GM13976 (cell line): ENCODE measurements at regions not wholly inside any gene's neighbourhood (a gene's known extent, or its start where the extent isn't known, plus 50 kb on each side); places are given as distances from the start of the nearest gene placed in this dataset.

ENCODE experiments used
- DNase-seq: peaks from one replicate; pipeline ENCODE4 v3.0.0; 2012; ENCODE audit warnings: low spot score
- in situ Hi-C: fragments of 300-500 bp; cut with MboI; formaldehyde crosslinking; loops from one replicate; pipeline ENCODE4 v1.12.0; 2022; ENCODE audit warnings: low sequenced_read_pairs, mixed read lengths, inconsistent platforms; ENCODE audit not compliant: unreplicated experiment
- TF ChIP-seq, protein P1 (sequence below): IDR thresholded peaks from 2 replicates; pipeline ENCODE4 v1.5.1; 2012; ENCODE audit warnings: borderline replicate concordance, mild to moderate bottlenecking; ENCODE audit not compliant: insufficient read depth; ENCODE audit errors: extremely low read depth, missing control alignments, control extremely low read depth

DNA sequence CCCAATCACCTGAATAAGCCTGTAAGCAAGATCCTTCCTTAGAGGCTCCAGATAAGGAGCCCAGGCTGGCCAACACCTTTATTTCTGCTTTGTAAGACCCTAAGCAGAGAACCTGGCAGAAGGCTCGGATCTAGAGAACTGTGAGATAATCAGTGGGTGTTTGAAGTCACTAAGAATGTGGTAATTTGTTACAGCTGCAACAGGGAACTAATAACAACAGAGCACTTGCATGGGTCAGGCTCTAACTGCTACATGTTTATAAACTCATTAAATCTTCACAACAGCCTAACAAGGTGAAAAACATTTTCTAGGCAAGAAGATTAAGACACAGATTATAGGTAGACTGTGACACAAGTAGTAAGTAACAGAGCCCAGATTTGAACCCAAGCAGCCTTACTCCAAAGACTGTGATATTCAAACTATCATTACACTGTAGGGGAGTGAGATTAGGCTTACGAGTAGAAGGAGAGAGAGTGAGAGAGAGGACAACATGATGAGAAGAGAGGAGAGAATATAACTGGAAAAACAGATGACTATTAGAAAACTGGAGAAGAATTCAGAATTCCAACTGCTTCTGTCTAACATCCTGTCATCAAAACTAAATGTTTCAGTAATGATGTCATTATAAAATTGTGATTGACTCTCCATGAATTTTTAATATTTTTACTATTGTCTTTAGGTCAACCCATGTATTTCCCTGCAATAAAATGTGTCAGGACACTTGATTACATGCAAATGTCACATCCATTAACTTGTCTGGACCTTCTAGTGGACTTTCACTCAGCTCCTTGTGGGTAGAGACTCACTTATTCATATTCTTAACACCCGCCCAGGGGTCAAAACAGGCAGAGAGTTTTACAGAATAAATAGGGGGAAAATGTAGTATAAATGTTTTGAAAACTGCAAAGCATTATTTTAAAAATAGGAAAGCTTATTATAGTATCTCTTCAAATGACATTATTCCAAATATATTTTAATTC, 290.9 kb upstream of the RGMB start:
- in situ Hi-C loops: no loop called here
- no peak for DNase-seq
- TF ChIP-seq, protein P1, sequence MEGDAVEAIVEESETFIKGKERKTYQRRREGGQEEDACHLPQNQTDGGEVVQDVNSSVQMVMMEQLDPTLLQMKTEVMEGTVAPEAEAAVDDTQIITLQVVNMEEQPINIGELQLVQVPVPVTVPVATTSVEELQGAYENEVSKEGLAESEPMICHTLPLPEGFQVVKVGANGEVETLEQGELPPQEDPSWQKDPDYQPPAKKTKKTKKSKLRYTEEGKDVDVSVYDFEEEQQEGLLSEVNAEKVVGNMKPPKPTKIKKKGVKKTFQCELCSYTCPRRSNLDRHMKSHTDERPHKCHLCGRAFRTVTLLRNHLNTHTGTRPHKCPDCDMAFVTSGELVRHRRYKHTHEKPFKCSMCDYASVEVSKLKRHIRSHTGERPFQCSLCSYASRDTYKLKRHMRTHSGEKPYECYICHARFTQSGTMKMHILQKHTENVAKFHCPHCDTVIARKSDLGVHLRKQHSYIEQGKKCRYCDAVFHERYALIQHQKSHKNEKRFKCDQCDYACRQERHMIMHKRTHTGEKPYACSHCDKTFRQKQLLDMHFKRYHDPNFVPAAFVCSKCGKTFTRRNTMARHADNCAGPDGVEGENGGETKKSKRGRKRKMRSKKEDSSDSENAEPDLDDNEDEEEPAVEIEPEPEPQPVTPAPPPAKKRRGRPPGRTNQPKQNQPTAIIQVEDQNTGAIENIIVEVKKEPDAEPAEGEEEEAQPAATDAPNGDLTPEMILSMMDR: no peak

DNA sequence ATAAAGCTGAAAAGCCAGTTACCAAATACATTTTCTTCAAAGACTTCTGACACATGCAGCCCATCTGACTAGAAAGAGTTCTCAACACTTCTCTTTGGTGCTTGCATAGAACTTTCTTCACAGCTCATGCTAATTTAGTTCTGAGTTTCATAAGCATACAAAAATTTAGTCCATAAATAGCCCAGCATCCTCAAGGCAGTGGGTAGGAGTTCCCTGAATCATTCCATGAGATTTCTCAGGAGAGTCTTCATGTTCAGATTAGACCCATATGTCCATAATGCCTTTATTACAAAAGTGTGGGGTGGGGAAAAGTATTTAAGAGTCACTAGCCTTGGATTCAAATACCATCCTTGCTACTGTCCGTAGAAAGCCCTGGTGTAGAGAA, 290.2 kb upstream of the RGMB start:
- DNase-seq: no peak
- in situ Hi-C loops: no loop called here
- TF ChIP-seq, protein P1: no peak

DNA sequence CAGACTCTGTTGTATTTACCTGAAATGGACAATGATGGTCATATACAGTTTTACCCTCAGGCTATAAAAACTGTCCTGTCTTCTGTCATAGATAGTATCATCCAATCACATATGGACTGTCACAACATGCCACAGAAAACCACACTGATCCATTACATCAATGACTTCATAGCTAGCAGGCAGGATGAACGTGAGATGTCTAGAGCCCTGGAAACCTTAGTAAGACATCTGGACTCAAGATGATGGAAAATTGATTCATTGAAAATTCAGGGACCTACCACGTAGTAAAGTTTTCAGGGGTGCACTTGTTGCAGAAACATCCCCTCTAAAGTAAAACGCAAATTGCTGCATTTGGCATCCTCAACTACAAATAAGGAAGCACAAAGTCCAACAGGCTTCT, 284.4 kb upstream of the RGMB start:
- TF ChIP-seq, protein P1: no peak
- in situ Hi-C loops: no loop called here
- no peak for DNase-seq

DNA sequence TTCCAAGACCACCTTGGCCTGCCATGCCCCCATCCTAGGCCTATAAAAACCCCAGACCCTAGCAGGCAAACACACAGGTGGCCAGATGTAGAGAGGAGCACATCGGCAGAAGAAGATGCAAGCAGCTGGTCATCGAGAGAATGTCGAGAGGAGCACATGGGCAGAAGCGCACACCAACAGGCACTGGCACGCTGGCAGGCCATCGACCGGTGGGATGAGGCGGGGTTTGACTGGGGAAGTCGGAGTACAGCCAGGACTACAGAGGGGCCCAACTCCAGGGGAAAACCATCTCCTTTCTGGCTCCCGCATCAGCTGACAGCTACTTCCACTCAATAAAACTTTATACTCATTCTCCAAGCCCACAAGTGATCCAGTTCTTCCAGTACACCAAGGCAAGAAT, 283.1 kb upstream of the RGMB start:
- in situ Hi-C loops: no loop called here
- TF ChIP-seq, protein P1: no peak
- no peak for DNase-seq

DNA sequence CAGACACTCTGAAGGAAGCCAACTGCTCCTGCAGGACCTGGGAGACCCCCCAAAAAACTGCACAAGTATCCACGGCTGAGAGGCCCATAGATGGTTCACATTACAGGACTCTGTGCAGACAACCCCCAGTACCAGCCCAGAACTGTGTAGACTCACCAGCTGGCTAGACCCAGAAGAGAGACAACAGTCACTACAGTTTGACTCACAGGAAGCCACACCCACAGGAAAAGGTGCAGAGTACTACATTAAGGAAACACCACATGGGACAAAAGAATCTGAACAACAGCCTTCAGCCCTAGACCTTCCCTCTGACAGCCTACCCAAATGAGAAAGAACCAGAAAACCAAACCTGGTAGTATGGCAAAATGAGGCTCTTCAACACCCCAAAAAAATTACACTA, 281.2 kb upstream of the RGMB start:
- in situ Hi-C loops: no loop called here
- no peak for DNase-seq
- TF ChIP-seq, protein P1: no peak

DNA sequence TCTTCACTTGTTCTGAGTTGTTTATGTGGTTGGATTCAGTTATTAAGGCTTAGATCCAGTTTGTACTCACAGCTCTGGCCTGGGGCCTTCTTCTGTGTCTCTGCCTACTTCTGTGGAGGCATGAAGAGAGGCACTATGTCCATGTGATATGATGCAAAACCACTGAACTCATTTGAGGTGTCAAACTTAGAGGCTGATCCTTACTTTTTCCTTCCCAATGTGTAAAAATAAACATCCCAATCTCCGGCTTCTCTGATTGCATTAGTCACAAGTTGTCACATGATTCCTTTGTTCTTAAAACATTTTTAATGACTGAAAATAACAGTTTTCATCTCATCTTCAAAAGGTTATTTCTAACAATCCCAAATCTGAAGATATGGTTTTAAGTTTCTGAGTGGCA, 276.0 kb upstream of the RGMB start:
- TF ChIP-seq, protein P1: no peak
- in situ Hi-C loops: no loop called here
- no peak for DNase-seq
